Right renal cortex interstitium (tissue), 3 donors: ENCODE measurements at regions not wholly inside any gene's neighbourhood (a gene's known extent, or its start where the extent isn't known, plus 50 kb on each side); places are given as distances from the start of the nearest gene placed in this dataset.

ENCODE experiments used
- DNase-seq, 3 donors: peaks; one replicate each; pipeline ENCODE4 v3.0.0-alpha.2; 2013; ENCODE audit warnings: low read depth in 3 of 3, low spot score in 2 of 3

- DNase-seq, result no peak
Observed at GRCh38 chr4:60116592-60116991, 1083.5 kb upstream of the ADGRL3 start.

- no peak for DNase-seq
Observed at GRCh38 chr4:60117726-60118323, 1082.3 kb upstream of the ADGRL3 start.

- DNase-seq, result no peak
Observed at GRCh38 chr4:60122820-60123219, 1077.3 kb upstream of the ADGRL3 start.

GRCh38 chr4:60128888-60129287, 1071.2 kb upstream of the ADGRL3 start:
- no peak for DNase-seq

GRCh38 chr4:60129740-60130139, 1070.4 kb upstream of the ADGRL3 start:
- no peak for DNase-seq

GRCh38 chr4:60133375-60133774, 1066.8 kb upstream of the ADGRL3 start:
- no peak for DNase-seq

- DNase-seq, result no peak
Observed at GRCh38 chr4:60134099-60134498, 1066.0 kb upstream of the ADGRL3 start.

- no peak for DNase-seq
Observed at GRCh38 chr4:60155088-60155487, 1045.0 kb upstream of the ADGRL3 start.

- no peak for DNase-seq
Observed at GRCh38 chr4:60173103-60173502, 1027.0 kb upstream of the ADGRL3 start.

GRCh38 chr4:60173718-60174117, 1026.4 kb upstream of the ADGRL3 start:
- DNase-seq, result no peak

GRCh38 chr4:60175241-60175640, 1024.9 kb upstream of the ADGRL3 start:
- no peak for DNase-seq

GRCh38 chr4:60187428-60187827, 1012.7 kb upstream of the ADGRL3 start:
- no peak for DNase-seq

GRCh38 chr4:60189286-60189685, 1010.8 kb upstream of the ADGRL3 start:
- DNase-seq, result no peak

GRCh38 chr4:60194214-60194613, 1005.9 kb upstream of the ADGRL3 start:
- no peak for DNase-seq

GRCh38 chr4:60195256-60195655, 1004.9 kb upstream of the ADGRL3 start:
- no peak for DNase-seq

GRCh38 chr4:60201052-60201673, 999.0 kb upstream of the ADGRL3 start:
- peak; percentile 25 to 32 (median 31) for DNase-seq

- DNase-seq, result no peak
Observed at GRCh38 chr4:60209588-60209987, 990.5 kb upstream of the ADGRL3 start.

- DNase-seq, result no peak
Observed at GRCh38 chr4:60215906-60216305, 984.2 kb upstream of the ADGRL3 start.

GRCh38 chr4:60216752-60217151, 983.4 kb upstream of the ADGRL3 start:
- no peak for DNase-seq

- no peak for DNase-seq
Observed at GRCh38 chr4:60221866-60222265, 978.3 kb upstream of the ADGRL3 start.

- no peak for DNase-seq
Observed at GRCh38 chr4:60223208-60223923, 976.8 kb upstream of the ADGRL3 start.

GRCh38 chr4:60241866-60242265, 958.3 kb upstream of the ADGRL3 start:
- DNase-seq, result peak; percentile 16 to 23 (median 21)
